Occipital lobe (tissue), 1 donor: ENCODE measurements at regions not wholly inside any gene's neighbourhood (a gene's known extent, or its start where the extent isn't known, plus 50 kb on each side); places are given as distances from the start of the nearest gene placed in this dataset.
"Not testable (repeated sequence)": the region's sequence is repeated elsewhere in the genome, so short reads cannot be mapped to it uniquely, and the experiment has no call there.

Experiments
- DNase-seq: peaks from one replicate; lab custom pipeline; 2025; lab: John Stamatoyannopoulos, UW

- no peak for DNase-seq
These were observed 104.8 kb upstream of the ZNF648 start for GRCh38 chr1:182166321-182166720.

GRCh38 chr1:182164273-182164672 lies 102.8 kb upstream of the ZNF648 start:
- no peak for DNase-seq

DNA sequence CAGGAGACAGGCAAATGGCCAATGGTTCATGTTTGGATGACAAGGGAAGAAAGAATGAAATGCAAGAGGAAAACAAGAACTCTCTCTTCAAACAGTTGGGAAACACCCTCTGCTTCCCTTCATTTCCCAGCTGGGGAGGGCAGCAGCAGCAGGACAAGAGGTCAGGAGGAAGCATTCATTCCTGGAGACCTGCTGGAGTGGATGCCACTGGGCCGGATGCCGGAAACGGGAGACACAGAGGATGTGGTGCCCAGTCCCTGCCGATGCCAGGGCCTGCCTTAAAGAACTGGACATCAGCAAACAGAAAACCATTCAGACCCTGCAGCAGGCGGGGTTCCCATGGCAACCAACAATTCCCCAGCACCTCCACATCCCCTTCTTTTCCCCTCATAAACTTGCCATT lies 102.3 kb upstream of the ZNF648 start:
- no peak for DNase-seq

DNA sequence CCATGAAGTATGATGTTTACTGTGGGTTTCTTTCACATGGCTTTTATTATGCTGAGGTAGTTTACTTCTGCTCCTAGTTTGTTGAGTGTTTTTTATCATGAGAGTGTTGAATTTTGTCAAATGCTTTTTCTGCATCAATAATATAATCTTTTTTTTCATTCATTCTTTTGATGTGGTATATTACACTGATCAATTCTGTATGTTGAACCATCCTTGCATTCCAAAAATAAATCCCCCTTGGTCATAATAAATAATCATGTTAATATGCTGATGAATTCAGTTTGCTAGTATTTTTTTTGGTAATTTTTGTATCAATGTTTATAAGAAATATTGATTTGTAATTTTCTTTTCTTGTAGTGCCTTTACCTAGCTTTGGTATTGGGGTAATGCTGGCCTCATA lies 97.9 kb upstream of the ZNF648 start:
- DNase-seq: no peak

- no peak for DNase-seq
These were observed 95.7 kb upstream of the ZNF648 start for GRCh38 chr1:182157187-182157586.

GRCh38 chr1:182154425-182154824 lies 92.9 kb upstream of the ZNF648 start:
- DNase-seq: not testable (repeated sequence)

GRCh38 chr1:182149411-182149965 lies 88.0 kb upstream of the ZNF648 start:
- no peak for DNase-seq

- no peak for DNase-seq
These were observed 86.4 kb upstream of the ZNF648 start for GRCh38 chr1:182147951-182148350.

- DNase-seq: no peak
These were observed 85.8 kb upstream of the ZNF648 start for GRCh38 chr1:182147136-182147820.

- no peak for DNase-seq
These were observed 84.8 kb upstream of the ZNF648 start for GRCh38 chr1:182146286-182146685.

DNA sequence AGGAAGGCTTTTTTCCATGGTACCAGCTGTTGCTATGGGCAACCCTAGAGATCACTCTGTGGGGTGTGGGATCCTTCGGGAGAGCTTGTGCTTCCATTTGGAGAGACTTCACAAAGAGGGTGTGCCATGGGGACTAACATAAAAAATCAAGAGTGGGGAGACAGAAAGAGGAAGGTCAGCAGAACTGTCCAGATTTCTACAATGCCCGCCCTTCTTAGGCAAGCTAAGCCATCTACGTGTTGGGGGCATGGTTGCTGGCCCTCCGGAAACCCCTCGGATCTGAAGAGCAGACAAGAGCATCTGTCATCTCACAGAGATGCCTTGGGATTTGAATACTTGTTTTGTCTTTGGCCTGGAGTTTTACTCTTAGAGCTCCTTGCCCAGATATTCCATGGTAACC lies 83.9 kb upstream of the ZNF648 start:
- no peak for DNase-seq

DNA sequence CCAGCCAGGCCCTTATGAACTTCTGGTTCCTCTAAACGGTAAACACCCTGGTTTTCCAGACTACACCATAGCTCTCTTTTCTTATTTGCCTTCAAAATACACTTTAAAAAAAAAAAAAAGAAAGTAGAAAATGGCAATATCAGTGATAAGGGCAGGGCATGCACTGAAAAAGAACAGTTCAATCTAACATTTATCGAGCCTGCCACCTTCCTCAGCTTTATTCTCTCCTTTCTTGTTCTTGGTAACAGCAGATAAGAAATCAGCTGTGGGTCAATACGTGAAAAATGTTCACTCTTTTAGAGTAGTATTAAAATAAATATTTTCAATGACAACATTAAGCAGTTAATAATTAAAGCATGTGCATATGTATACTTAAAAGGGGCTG lies 83.1 kb upstream of the ZNF648 start:
- DNase-seq: no peak

DNA sequence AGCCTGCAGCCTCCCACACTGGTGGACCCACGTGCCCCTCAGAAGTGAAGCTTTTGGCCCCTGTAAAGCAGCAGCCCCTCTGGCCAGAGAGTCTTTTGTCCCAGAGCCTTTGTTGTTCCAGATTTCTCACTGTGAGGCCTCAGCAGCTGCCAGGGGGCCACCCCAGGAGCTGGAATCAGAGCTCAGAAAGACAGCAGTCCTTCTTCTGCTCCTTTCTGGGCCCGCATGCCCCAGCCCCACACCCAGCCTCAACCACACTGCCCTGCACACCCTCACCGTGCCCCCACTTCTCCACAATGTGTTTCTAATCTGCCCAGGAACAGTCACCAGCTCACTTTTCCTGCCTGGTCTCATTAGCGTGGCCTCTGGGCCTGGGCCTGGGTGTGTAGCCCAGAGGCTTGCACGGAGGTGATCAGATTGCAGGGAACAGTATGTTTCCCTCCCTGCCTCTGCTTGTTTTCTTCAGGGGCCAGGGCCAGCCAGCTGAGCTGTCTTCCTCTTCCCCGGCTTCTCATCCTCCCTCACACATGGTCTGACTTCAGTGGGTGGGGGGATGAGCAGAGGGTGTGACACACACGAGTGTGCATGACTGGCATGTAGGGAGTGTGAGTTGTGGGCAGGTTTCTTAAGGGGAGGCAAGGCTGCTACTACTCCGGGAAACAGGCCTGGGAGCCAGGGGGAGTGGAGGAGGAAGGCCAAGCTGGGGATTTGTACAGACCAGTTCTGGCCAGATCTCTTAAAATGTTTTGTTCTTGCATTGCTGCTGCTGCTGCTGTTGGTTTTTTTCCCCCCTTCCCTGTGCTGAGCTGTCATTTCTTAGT lies 82.5 kb upstream of the ZNF648 start:
- peak; percentile 45 for DNase-seq

GRCh38 chr1:182143154-182143657 lies 81.7 kb upstream of the ZNF648 start:
- DNase-seq: peak; percentile 79

- DNase-seq: no peak
These were observed 81.1 kb upstream of the ZNF648 start for GRCh38 chr1:182142621-182143020.

DNA sequence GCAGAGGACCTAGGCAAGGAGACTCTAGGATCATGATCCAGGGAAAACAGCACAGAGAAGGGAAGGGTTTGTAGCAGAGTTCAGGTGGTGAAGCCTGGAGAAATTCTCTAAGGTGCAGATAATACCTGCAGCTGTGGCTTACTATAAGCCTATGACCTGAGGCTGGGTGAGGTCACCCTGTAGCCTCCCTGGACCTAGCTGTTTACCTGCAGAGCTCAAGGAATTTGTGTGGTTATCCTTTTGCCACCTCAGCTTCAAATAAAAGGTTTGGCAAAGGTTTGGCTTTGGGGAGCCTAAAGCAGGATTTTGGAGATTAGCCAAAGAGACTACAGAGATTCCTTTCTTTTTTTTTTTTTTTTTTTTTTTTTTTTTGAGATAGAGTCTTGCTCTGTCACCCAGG lies 79.5 kb upstream of the ZNF648 start:
- DNase-seq: no peak

DNA sequence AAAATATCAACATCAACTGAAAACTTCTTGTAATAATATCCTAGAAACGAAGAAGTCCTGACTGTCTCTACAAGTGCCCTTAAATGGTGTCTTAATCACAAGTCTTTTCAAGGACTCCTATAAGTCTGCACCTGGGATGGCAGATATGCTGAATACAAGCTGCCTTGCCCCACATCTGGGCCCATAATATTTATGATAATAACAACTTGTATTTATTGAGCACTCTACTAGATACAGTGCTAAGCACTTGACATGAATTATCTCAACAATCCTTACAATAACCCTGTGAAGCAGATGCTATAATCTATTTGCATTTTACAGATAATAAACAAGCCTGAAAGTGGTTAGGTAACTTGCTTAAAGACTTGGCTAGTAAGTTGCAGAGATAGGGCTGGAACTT lies 78.0 kb upstream of the ZNF648 start:
- no peak for DNase-seq

GRCh38 chr1:182137546-182137945 lies 76.0 kb upstream of the ZNF648 start:
- no peak for DNase-seq

DNA sequence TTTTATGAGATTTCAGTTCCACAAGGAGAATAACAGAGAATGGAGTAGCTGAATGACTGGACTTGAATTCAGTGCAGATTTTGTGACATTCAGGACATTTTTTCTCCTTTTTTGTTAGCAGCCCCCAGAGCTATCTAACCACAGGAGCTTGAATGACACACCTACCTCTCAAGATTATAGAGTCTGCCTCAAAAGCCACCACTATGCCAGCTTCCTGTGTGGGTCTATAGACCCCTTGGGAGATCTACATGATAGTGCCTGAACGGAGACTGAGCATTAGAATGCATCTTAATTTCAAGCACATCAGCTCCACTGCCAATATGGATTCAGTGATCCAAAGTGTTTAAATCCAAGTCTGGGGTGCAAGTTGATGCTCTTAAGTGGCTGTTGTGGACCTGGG lies 74.4 kb upstream of the ZNF648 start:
- DNase-seq: no peak

DNA sequence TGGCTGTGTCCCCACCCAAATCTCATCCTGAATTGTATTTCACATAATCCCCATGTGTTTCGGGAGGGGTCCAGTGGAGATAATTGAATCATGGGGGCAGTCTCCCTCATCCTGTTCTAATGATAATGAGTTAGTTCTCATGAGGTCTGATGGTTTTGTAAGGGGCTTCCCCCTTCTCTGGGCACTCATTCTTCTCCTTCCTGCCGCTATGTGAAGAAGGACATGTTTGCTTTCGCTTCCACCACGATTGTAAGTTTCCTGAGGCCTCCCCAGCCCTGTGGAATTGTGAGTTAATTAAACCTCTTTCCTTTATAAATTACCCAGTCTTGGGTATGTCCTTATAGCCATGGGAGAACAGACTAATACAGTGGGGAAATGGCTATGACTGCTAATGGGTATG lies 72.7 kb upstream of the ZNF648 start:
- no peak for DNase-seq

- no peak for DNase-seq
These were observed 71.7 kb upstream of the ZNF648 start for GRCh38 chr1:182133181-182133580.

DNA sequence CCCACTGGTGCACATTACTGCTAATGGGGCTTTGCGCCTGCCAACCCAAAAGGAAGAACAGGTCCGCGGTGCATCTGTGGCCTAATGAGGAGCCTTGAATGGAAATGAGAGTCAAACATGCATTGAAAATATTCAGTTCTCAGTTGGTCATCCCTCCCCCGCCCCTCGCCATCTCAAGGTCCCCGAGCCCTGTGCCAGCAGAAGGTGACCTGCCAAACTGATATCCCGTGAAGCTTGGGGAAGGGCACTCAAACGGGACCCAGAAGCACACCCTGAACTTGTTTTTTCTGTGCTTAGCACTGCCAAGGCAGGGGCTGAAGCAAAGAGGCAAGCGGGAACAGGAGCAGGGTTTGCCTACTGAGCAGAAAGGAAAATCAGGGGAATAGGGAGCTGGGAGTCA lies 67.9 kb upstream of the ZNF648 start:
- DNase-seq: no peak

DNA sequence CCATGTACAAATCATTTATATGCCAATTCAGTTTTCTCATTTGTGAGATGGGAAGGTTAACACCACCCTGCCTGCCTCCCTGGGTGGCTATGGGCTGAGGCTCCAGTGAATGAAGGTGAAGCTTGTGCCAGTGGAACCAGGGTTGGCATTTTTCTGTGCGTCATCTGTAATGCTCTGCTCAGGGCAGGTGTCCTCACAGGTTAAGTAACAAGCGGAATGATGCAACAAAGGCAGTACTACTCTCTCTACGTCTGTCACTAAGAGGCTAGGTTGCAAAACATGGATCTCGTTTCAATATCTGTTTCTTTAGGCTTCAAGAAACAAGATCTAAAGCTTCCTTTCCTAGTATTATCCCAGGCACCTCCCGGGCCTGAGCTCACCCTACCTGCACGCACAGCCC lies 67.0 kb upstream of the ZNF648 start:
- DNase-seq: no peak
